Hypothalamus (tissue), 51 donors: ENCODE measurements at regions not wholly inside any gene's neighbourhood (a gene's known extent, or its start where the extent isn't known, plus 50 kb on each side); places are given as distances from the start of the nearest gene placed in this dataset.

Source experiments
- DNase-seq, 51 donors: peaks; one replicate each; lab custom pipeline; 2025; lab: John Stamatoyannopoulos, UW

GRCh38 chr12:92585115-92585727 lies 117.6 kb upstream of the PLEKHG7 start:
- DNase-seq = no peak

GRCh38 chr12:92583910-92584309 lies 118.9 kb upstream of the PLEKHG7 start:
- no peak for DNase-seq

GRCh38 chr12:92582893-92583292 lies 119.9 kb upstream of the PLEKHG7 start:
- no peak for DNase-seq

- no peak for DNase-seq
Observed at GRCh38 chr12:92582475-92582874, 120.3 kb upstream of the PLEKHG7 start.

- DNase-seq = no peak
Observed at GRCh38 chr12:92581604-92582003, 121.2 kb upstream of the PLEKHG7 start.

GRCh38 chr12:92574911-92575570 lies 127.7 kb upstream of the PLEKHG7 start:
- DNase-seq = no peak

GRCh38 chr12:92574051-92574783 lies 128.6 kb upstream of the PLEKHG7 start:
- DNase-seq = no peak

GRCh38 chr12:92573104-92573503 lies 129.7 kb upstream of the PLEKHG7 start:
- no peak for DNase-seq

- no peak for DNase-seq
Observed at GRCh38 chr12:92571844-92572543, 130.8 kb upstream of the PLEKHG7 start.

GRCh38 chr12:92571169-92571568 lies 131.6 kb upstream of the PLEKHG7 start:
- DNase-seq = no peak

GRCh38 chr12:92570056-92570753 lies 132.6 kb upstream of the PLEKHG7 start:
- DNase-seq = peak in 28 of 51 donors; percentile 2 to 89 (median 34)

GRCh38 chr12:92568691-92569090 lies 134.1 kb upstream of the PLEKHG7 start:
- DNase-seq = no peak

GRCh38 chr12:92566448-92567019 lies 136.3 kb upstream of the PLEKHG7 start:
- no peak for DNase-seq

GRCh38 chr12:92563819-92564218 lies 139.0 kb upstream of the PLEKHG7 start:
- no peak for DNase-seq

GRCh38 chr12:92562063-92562734 lies 140.6 kb upstream of the PLEKHG7 start:
- DNase-seq = no peak

- peak in 8 of 51 donors; percentile 2 to 31 (median 5) for DNase-seq
Observed at GRCh38 chr12:92561543-92561899, 141.3 kb upstream of the PLEKHG7 start.

GRCh38 chr12:92560713-92561542 lies 141.9 kb upstream of the PLEKHG7 start:
- DNase-seq = no peak

GRCh38 chr12:92558806-92559205 lies 144.0 kb upstream of the PLEKHG7 start:
- no peak for DNase-seq

GRCh38 chr12:92558215-92558773 lies 144.5 kb upstream of the PLEKHG7 start:
- no peak for DNase-seq
